Ishikawa (cell line): ENCODE measurements at regions not wholly inside any gene's neighbourhood (a gene's known extent, or its start where the extent isn't known, plus 50 kb on each side); places are given as distances from the start of the nearest gene placed in this dataset.

ENCODE experiments used
- CEBPB ChIP-seq: IDR thresholded peaks from 2 replicates; pipeline ENCODE4 v1.6.1; 2012
- CREB1 ChIP-seq: IDR thresholded peaks from 2 replicates; pipeline ENCODE4 v1.6.1; 2012; ENCODE audit warnings: low read depth
- EGR1 ChIP-seq: IDR thresholded peaks from 2 replicates; pipeline ENCODE4 v1.6.1; 2012
- EP300 ChIP-seq: IDR thresholded peaks from 2 replicates; pipeline ENCODE4 v1.6.1; 2012; ENCODE audit warnings: borderline replicate concordance
- FOXM1 ChIP-seq: IDR thresholded peaks from 2 replicates; pipeline ENCODE4 v1.6.1; 2012; ENCODE audit warnings: low read depth, borderline replicate concordance
- MAX ChIP-seq: IDR thresholded peaks from 2 replicates; pipeline ENCODE4 v1.6.1; 2012
- NFIC ChIP-seq: IDR thresholded peaks from 2 replicates; pipeline ENCODE4 v1.6.1; 2012
- RAD21 ChIP-seq: IDR thresholded peaks from 2 replicates; pipeline ENCODE4 v1.6.1; 2012; ENCODE audit warnings: low read depth
- REST ChIP-seq: IDR thresholded peaks from 2 replicates; pipeline ENCODE4 v1.6.1; 2012; ENCODE audit warnings: low read depth, mild to moderate bottlenecking
- TAF1 ChIP-seq: IDR thresholded peaks from 2 replicates; pipeline ENCODE4 v1.6.1; 2012; ENCODE audit warnings: low read depth, mild to moderate bottlenecking
- TCF12 ChIP-seq: IDR thresholded peaks from 2 replicates; pipeline ENCODE4 v1.6.1; 2012; ENCODE audit warnings: low read depth
- TEAD4 ChIP-seq: IDR thresholded peaks from 2 replicates; pipeline ENCODE4 v1.6.1; 2012
- USF1 ChIP-seq: IDR thresholded peaks from 2 replicates; pipeline ENCODE4 v1.6.1; 2012
- YY1 ChIP-seq: IDR thresholded peaks from 2 replicates; pipeline ENCODE4 v1.6.1; 2012; ENCODE audit warnings: low read depth
- ZBTB7A ChIP-seq: IDR thresholded peaks from 2 replicates; pipeline ENCODE4 v1.6.1; 2012; ENCODE audit warnings: low read depth

DNA sequence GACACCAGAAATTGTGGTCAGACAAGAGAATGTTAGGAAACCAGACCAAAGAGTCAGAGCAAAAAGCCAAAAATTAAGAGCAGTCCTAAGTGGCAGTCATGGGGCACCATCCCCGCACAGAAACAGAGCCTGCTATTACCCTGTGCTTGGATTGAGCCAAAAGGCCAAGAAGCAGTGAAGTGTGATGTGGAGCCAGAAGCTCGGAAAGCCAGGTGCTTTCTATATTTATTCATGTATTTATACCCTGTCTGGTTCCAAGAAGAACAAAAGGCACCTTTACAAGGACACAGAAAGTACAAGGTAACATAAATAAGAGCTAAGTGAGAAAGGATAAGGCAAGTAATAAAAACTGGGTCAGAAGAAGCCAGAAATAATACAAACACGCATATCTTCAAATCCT, 336.2 kb upstream of the CNR1 start:
- TF ChIP-seq YY1 = no peak
- TF ChIP-seq MAX = no peak
- TF ChIP-seq TCF12 = no peak
- no peak for TF ChIP-seq FOXM1
- no peak for TF ChIP-seq CEBPB
- no peak for TF ChIP-seq EGR1
- no peak for TF ChIP-seq RAD21
- TF ChIP-seq USF1 = no peak
- TF ChIP-seq NFIC = no peak
- TF ChIP-seq TEAD4 = no peak
- no peak for TF ChIP-seq EP300
- no peak for TF ChIP-seq TAF1
- no peak for TF ChIP-seq ZBTB7A

GRCh38 chr6:88499845-88500699, 333.9 kb upstream of the CNR1 start:
- TF ChIP-seq CREB1 (no peak), RAD21 (no peak), REST (no peak), NFIC (no peak), MAX (no peak), TEAD4 (no peak), YY1 (no peak), USF1 (no peak), EGR1 (no peak), ZBTB7A (no peak), EP300 (no peak), TAF1 (no peak), TCF12 (no peak), FOXM1 (no peak), CEBPB (no peak)

GRCh38 chr6:88499436-88499835, 333.3 kb upstream of the CNR1 start:
- TF ChIP-seq EP300 (no peak), FOXM1 (no peak), NFIC (no peak), USF1 (no peak), TCF12 (no peak), RAD21 (no peak), CREB1 (no peak), TEAD4 (no peak), ZBTB7A (no peak), YY1 (no peak), TAF1 (no peak), MAX (no peak), CEBPB (no peak), REST (no peak), EGR1 (no peak)

DNA sequence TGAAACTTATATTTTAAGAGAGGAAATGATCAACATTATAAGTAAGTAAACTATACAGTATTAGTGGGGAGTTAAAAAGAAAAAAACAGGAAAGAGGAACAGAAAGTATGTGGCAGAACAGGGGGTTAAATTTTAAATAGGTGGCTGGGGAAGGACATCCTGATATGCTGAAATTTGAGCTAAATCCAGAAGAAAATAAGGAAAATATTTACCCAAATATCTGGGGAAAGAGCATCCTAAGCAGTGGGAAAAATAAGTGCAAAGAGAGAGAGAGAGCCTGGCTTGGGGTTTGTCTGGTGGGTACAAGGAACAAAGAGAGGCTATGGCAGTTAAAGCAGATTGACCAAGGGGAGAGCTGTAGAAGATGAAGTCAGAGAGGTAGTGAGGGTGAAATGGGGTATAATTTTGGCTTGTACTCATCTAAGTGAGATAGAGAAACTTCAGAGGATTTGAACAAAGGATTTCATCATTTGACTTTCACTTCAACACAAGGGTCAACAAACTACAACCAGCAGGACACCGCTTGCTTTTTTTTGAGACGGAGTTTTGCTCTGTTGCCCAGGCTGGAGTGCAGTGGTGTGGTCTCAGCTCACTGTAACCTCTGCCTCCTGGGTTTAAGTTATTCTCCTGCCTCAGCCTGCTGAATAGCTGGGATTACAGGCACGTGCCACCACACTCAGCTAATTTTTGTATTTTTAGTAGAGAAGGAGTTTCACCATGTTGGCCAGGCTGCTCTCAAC, 328.4 kb upstream of the CNR1 start:
- TF ChIP-seq ZBTB7A (no peak), TEAD4 (no peak), USF1 (no peak), RAD21 (no peak), TAF1 (no peak), YY1 (no peak), TCF12 (no peak), MAX (no peak), REST (no peak), EGR1 (no peak), CEBPB (no peak), CREB1 (no peak), NFIC (no peak), EP300 (no peak), FOXM1 (no peak)
